C4-2B (cell line): ENCODE measurements at regions not wholly inside any gene's neighbourhood (a gene's known extent, or its start where the extent isn't known, plus 50 kb on each side); places are given as distances from the start of the nearest gene placed in this dataset.

ENCODE experiments used
- ZFX ChIP-seq: fragments of 450-650 bp; IDR thresholded peaks from 2 replicates; pipeline ENCODE4 v1.6.1; 2017
- TF ChIP-seq, protein P1 (sequence below): fragments of 450-650 bp; conservative IDR thresholded peaks from 2 replicates; pipeline ENCODE4 v1.5.1; 2017; ENCODE audit warnings: mild to moderate bottlenecking

DNA sequence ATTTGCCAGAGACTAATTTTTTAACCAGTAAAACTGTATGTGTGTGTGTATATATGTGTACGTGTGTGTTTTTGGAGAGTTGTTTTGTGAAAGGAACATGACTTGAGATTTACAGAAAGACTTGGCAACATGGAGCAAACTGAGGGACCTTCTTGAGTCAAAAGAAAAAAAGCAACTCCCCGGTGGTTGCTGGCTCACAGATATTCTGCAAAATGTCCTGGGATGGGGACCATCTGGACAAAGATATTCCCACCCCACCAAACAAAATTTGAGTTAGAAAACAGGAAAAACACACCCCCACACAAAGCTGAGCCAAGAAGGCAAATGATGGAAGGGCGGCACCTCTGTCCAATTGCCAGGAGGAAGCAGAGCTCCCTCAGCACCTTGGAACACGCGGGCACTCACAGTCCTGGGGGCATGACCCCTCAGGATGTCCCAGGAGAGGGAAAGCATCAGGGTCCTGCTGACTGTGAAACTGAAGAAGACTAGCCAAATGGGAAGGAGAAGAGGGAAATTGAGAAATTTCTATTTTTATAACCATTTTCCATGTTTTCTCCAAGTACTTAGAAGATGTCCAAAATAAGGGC, 290.2 kb upstream of the ACVR2A start:
- TF ChIP-seq, protein P1, sequence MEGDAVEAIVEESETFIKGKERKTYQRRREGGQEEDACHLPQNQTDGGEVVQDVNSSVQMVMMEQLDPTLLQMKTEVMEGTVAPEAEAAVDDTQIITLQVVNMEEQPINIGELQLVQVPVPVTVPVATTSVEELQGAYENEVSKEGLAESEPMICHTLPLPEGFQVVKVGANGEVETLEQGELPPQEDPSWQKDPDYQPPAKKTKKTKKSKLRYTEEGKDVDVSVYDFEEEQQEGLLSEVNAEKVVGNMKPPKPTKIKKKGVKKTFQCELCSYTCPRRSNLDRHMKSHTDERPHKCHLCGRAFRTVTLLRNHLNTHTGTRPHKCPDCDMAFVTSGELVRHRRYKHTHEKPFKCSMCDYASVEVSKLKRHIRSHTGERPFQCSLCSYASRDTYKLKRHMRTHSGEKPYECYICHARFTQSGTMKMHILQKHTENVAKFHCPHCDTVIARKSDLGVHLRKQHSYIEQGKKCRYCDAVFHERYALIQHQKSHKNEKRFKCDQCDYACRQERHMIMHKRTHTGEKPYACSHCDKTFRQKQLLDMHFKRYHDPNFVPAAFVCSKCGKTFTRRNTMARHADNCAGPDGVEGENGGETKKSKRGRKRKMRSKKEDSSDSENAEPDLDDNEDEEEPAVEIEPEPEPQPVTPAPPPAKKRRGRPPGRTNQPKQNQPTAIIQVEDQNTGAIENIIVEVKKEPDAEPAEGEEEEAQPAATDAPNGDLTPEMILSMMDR, result no peak
- TF ChIP-seq ZFX, result no peak
